Right lobe of liver (tissue), 4 donors: ENCODE measurements at regions not wholly inside any gene's neighbourhood (a gene's known extent, or its start where the extent isn't known, plus 50 kb on each side); places are given as distances from the start of the nearest gene placed in this dataset.

Experiments used
- POLR2A ChIP-seq: fragments of 450-650 bp; IDR thresholded peaks from one replicate; pipeline ENCODE4 v1.6.1; 2017; ENCODE audit warnings: antibody characterized with exemption, mild to moderate bottlenecking
- TF ChIP-seq, protein P1 (sequence below), 4 donors: fragments of 200-600 bp in 3 of 4; fragments of 450-650 bp in 1 of 4; IDR thresholded peaks; one replicate each; pipeline versions ENCODE4 v1.5.1 to v1.8.0; 2016 to 2022; ENCODE audit warnings: antibody characterized with exemption in 4 of 4, mild to moderate bottlenecking in 2 of 4
- donor health status: DM: no; HTN: no; CAD: no.
- donor health status: DM: no; HTN: no; CAD: no.
- donor health status: DM: no; HTN: yes; CAD: no.

DNA sequence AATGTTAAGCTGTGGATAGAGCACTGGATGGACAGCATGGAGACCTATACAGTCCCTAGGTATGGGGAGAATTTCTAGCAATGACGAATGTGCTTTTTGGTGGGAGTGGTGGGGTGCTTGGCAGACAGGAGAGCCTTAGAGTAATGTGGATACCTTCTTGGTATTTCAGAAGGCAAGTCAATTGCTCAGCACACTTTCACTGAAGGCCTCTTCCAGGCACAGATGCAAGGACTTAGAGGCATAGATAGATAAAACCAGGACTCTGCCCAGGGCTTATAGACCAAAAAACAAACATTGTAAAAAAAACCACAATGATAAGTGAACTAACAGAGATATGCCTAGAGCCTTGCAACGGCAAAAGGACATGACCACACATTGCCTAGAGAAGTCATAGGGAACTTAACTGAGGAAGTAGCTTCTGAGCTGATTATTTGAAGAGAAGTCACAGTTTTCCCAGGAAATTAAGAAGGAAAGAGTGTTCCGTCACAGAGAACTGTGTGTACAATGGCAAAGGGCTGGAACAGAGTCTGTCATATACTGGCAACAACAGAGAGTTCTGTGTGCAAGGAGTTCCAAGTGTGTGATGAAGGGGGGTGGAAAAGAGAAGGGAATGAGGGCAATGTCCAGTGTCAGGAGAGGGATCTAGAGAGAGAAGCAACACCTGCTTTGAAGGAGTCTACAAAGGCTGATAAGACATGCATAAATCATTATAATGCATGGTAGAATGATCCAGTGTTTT is 65.9 kb upstream of the PICALM start:
- TF ChIP-seq POLR2A, result no peak
- TF ChIP-seq, protein P1, sequence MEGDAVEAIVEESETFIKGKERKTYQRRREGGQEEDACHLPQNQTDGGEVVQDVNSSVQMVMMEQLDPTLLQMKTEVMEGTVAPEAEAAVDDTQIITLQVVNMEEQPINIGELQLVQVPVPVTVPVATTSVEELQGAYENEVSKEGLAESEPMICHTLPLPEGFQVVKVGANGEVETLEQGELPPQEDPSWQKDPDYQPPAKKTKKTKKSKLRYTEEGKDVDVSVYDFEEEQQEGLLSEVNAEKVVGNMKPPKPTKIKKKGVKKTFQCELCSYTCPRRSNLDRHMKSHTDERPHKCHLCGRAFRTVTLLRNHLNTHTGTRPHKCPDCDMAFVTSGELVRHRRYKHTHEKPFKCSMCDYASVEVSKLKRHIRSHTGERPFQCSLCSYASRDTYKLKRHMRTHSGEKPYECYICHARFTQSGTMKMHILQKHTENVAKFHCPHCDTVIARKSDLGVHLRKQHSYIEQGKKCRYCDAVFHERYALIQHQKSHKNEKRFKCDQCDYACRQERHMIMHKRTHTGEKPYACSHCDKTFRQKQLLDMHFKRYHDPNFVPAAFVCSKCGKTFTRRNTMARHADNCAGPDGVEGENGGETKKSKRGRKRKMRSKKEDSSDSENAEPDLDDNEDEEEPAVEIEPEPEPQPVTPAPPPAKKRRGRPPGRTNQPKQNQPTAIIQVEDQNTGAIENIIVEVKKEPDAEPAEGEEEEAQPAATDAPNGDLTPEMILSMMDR (IDR thresholded peaks at IDR 0.05), result no peak
